ENCODE measurements at regions not wholly inside any gene's neighbourhood (a gene's known extent, or its start where the extent isn't known, plus 50 kb on each side); places are given as distances from the start of the nearest gene placed in this dataset.

GRCh38 chr6:167671977-167672687 lies 154.6 kb upstream of the AFDN start:
- H3K9me3 ChIP-seq (ENCODE audit: low read length) = no peaks in the 10 kb centered on the region
- no peak overlapping the region for H2AFZ ChIP-seq (ENCODE audit: low read depth, low read length)
- H3K27me3 ChIP-seq (ENCODE audit: insufficient read depth, low read length) = no peaks in the 10 kb centered on the region
- H3K36me3 ChIP-seq (ENCODE audit: insufficient read depth, low read length) = no peaks in the 10 kb centered on the region
- H3K4me3 ChIP-seq (ENCODE audit: low read length) = no peak overlapping the region
- H3K4me1 ChIP-seq (ENCODE audit: insufficient read depth, low read length) = peaks cover 61% of the 10 kb centered on the region

GRCh38 chr6:167672738-167673137 lies 154.0 kb upstream of the AFDN start:
- Histone ChIP-seq H3K4me1 (ENCODE audit: insufficient read depth, low read length) (peaks cover 61% of the 10 kb centered on the region), H3K9me3 (ENCODE audit: low read length) (no peaks in the 10 kb centered on the region), H3K27me3 (ENCODE audit: insufficient read depth, low read length) (no peaks in the 10 kb centered on the region), H3K36me3 (ENCODE audit: insufficient read depth, low read length) (no peaks in the 10 kb centered on the region), H3K4me3 (ENCODE audit: low read length) (no peak overlapping the region), H2AFZ (ENCODE audit: low read depth, low read length) (no peak overlapping the region)

- Histone ChIP-seq H3K27me3 (ENCODE audit: insufficient read depth, low read length) (no peaks in the 10 kb centered on the region), H3K4me3 (ENCODE audit: low read length) (no peak overlapping the region), H2AFZ (ENCODE audit: low read depth, low read length) (no peak overlapping the region), H3K36me3 (ENCODE audit: insufficient read depth, low read length) (no peaks in the 10 kb centered on the region), H3K9me3 (ENCODE audit: low read length) (no peaks in the 10 kb centered on the region), H3K4me1 (ENCODE audit: insufficient read depth, low read length) (peaks cover 57% of the 10 kb centered on the region)
Observed at GRCh38 chr6:167673946-167674345, 152.8 kb upstream of the AFDN start.

- Histone ChIP-seq H2AFZ (ENCODE audit: low read depth, low read length) (no peak overlapping the region), H3K36me3 (ENCODE audit: insufficient read depth, low read length) (no peaks in the 10 kb centered on the region), H3K4me1 (ENCODE audit: insufficient read depth, low read length) (peaks cover 57% of the 10 kb centered on the region), H3K27me3 (ENCODE audit: insufficient read depth, low read length) (no peaks in the 10 kb centered on the region), H3K9me3 (ENCODE audit: low read length) (no peaks in the 10 kb centered on the region), H3K4me3 (ENCODE audit: low read length) (no peak overlapping the region)
Observed at GRCh38 chr6:167674486-167674885, 152.2 kb upstream of the AFDN start.

GRCh38 chr6:167676000-167676665 lies 150.6 kb upstream of the AFDN start:
- Histone ChIP-seq H3K36me3 (ENCODE audit: insufficient read depth, low read length) (no peaks in the 10 kb centered on the region), H3K27me3 (ENCODE audit: insufficient read depth, low read length) (no peaks in the 10 kb centered on the region), H3K9me3 (ENCODE audit: low read length) (no peaks in the 10 kb centered on the region), H3K4me3 (ENCODE audit: low read length) (no peak overlapping the region), H2AFZ (ENCODE audit: low read depth, low read length) (no peak overlapping the region), H3K4me1 (ENCODE audit: insufficient read depth, low read length) (peaks cover 52% of the 10 kb centered on the region)

GRCh38 chr6:167676666-167677421 lies 149.9 kb upstream of the AFDN start:
- Histone ChIP-seq H3K27me3 (ENCODE audit: insufficient read depth, low read length) (no peaks in the 10 kb centered on the region), H2AFZ (ENCODE audit: low read depth, low read length) (no peak overlapping the region), H3K4me3 (ENCODE audit: low read length) (peak overlapping the region; percentile 80), H3K9me3 (ENCODE audit: low read length) (no peaks in the 10 kb centered on the region), H3K4me1 (ENCODE audit: insufficient read depth, low read length) (peaks cover 54% of the 10 kb centered on the region), H3K36me3 (ENCODE audit: insufficient read depth, low read length) (no peaks in the 10 kb centered on the region)

- H3K4me3 ChIP-seq (ENCODE audit: low read length) = peak overlapping the region; percentile 80
- no peaks in the 10 kb centered on the region for H3K27me3 ChIP-seq (ENCODE audit: insufficient read depth, low read length)
- peaks cover 60% of the 10 kb centered on the region for H3K4me1 ChIP-seq (ENCODE audit: insufficient read depth, low read length)
Observed at GRCh38 chr6:167677422-167677789, 149.3 kb upstream of the AFDN start.

GRCh38 chr6:167678102-167679101 lies 148.3 kb upstream of the AFDN start:
- H3K9me3 ChIP-seq (ENCODE audit: low read length) = no peaks in the 10 kb centered on the region
- no peaks in the 10 kb centered on the region for H3K36me3 ChIP-seq (ENCODE audit: insufficient read depth, low read length)
- peak overlapping the region; percentile 11 for H2AFZ ChIP-seq (ENCODE audit: low read depth, low read length)
- H3K4me3 ChIP-seq (ENCODE audit: low read length) = peak overlapping the region; percentile 80
- no peaks in the 10 kb centered on the region for H3K27me3 ChIP-seq (ENCODE audit: insufficient read depth, low read length)
- peaks cover 67% of the 10 kb centered on the region for H3K4me1 ChIP-seq (ENCODE audit: insufficient read depth, low read length)

More at GRCh38 chr6:167677422-167677789, 149.3 kb upstream of the AFDN start:
- Histone ChIP-seq H3K36me3 (ENCODE audit: insufficient read depth, low read length) (no peaks in the 10 kb centered on the region), H2AFZ (ENCODE audit: low read depth, low read length) (no peak overlapping the region), H3K9me3 (ENCODE audit: low read length) (no peaks in the 10 kb centered on the region)

- peaks cover 74% of the 10 kb centered on the region for H3K4me1 ChIP-seq (ENCODE audit: insufficient read depth, low read length)
- no peaks in the 10 kb centered on the region for H3K27me3 ChIP-seq (ENCODE audit: insufficient read depth, low read length)
- no peaks in the 10 kb centered on the region for H3K9me3 ChIP-seq (ENCODE audit: low read length)
- H3K36me3 ChIP-seq (ENCODE audit: insufficient read depth, low read length) = no peaks in the 10 kb centered on the region
- H2AFZ ChIP-seq (ENCODE audit: low read depth, low read length) = no peak overlapping the region
- H3K4me3 ChIP-seq (ENCODE audit: low read length) = peak overlapping the region; percentile 80
Observed at GRCh38 chr6:167679122-167679736, 147.5 kb upstream of the AFDN start.

GRCh38 chr6:167679790-167680604 lies 146.7 kb upstream of the AFDN start:
- Histone ChIP-seq H3K27me3 (ENCODE audit: insufficient read depth, low read length) (no peaks in the 10 kb centered on the region), H3K4me1 (ENCODE audit: insufficient read depth, low read length) (peaks cover 77% of the 10 kb centered on the region), H3K4me3 (ENCODE audit: low read length) (peak overlapping the region; percentile 80), H3K36me3 (ENCODE audit: insufficient read depth, low read length) (no peaks in the 10 kb centered on the region), H2AFZ (ENCODE audit: low read depth, low read length) (no peak overlapping the region), H3K9me3 (ENCODE audit: low read length) (no peaks in the 10 kb centered on the region)

- peaks cover 78% of the 10 kb centered on the region for H3K4me1 ChIP-seq (ENCODE audit: insufficient read depth, low read length)
- H3K27me3 ChIP-seq (ENCODE audit: insufficient read depth, low read length) = no peaks in the 10 kb centered on the region
- H2AFZ ChIP-seq (ENCODE audit: low read depth, low read length) = no peak overlapping the region
- no peak overlapping the region for H3K4me3 ChIP-seq (ENCODE audit: low read length)
- no peaks in the 10 kb centered on the region for H3K36me3 ChIP-seq (ENCODE audit: insufficient read depth, low read length)
- no peaks in the 10 kb centered on the region for H3K9me3 ChIP-seq (ENCODE audit: low read length)
Observed at GRCh38 chr6:167680605-167681149, 146.0 kb upstream of the AFDN start.

All from neuron (in vitro differentiated cells).